HG02970 (cell line): ENCODE measurements at regions not wholly inside any gene's neighbourhood (a gene's known extent, or its start where the extent isn't known, plus 50 kb on each side); places are given as distances from the start of the nearest gene placed in this dataset.

Source experiments
- ATAC-seq: cut with Tn5 transposase; IDR thresholded peaks from one replicate; pipeline ENCODE4 v1.9.1; 2021; ENCODE audit warnings: mild to moderate bottlenecking, moderate library complexity, moderate number of reproducible peaks; ENCODE audit not compliant: unreplicated experiment, low FRiP score

GRCh38 chr2:65671670-65672242 lies 239.4 kb upstream of the SPRED2 start:
- no peak for ATAC-seq

GRCh38 chr2:65669574-65669973 lies 237.2 kb upstream of the SPRED2 start:
- no peak for ATAC-seq

GRCh38 chr2:65668744-65669143 lies 236.3 kb upstream of the SPRED2 start:
- ATAC-seq, result no peak

GRCh38 chr2:65666156-65666725 lies 233.8 kb upstream of the SPRED2 start:
- peak; percentile 77 for ATAC-seq

- ATAC-seq, result no peak
Observed at GRCh38 chr2:65664931-65665330, 232.5 kb upstream of the SPRED2 start.

GRCh38 chr2:65663831-65664407 lies 231.5 kb upstream of the SPRED2 start:
- no peak for ATAC-seq

GRCh38 chr2:65662654-65663432 lies 230.4 kb upstream of the SPRED2 start:
- ATAC-seq, result no peak

- ATAC-seq, result no peak
Observed at GRCh38 chr2:65661980-65662653, 229.7 kb upstream of the SPRED2 start.

GRCh38 chr2:65660340-65660739 lies 227.9 kb upstream of the SPRED2 start:
- no peak for ATAC-seq

GRCh38 chr2:65658881-65659280 lies 226.5 kb upstream of the SPRED2 start:
- no peak for ATAC-seq

- ATAC-seq, result no peak
Observed at GRCh38 chr2:65658266-65658665, 225.9 kb upstream of the SPRED2 start.

GRCh38 chr2:65656160-65656718 lies 223.8 kb upstream of the SPRED2 start:
- no peak for ATAC-seq

GRCh38 chr2:65655000-65655399 lies 222.6 kb upstream of the SPRED2 start:
- ATAC-seq, result no peak

GRCh38 chr2:65654496-65654895 lies 222.1 kb upstream of the SPRED2 start:
- no peak for ATAC-seq

GRCh38 chr2:65652066-65652465 lies 219.7 kb upstream of the SPRED2 start:
- ATAC-seq, result no peak

- no peak for ATAC-seq
Observed at GRCh38 chr2:65649811-65650589, 217.6 kb upstream of the SPRED2 start.

GRCh38 chr2:65647249-65647842 lies 214.9 kb upstream of the SPRED2 start:
- no peak for ATAC-seq

GRCh38 chr2:65640793-65641103 lies 208.3 kb upstream of the SPRED2 start:
- no peak for ATAC-seq

- no peak for ATAC-seq
Observed at GRCh38 chr2:65639156-65639864, 206.9 kb upstream of the SPRED2 start.
